KMS-11 (cell line): ENCODE measurements at regions not wholly inside any gene's neighbourhood (a gene's known extent, or its start where the extent isn't known, plus 50 kb on each side); places are given as distances from the start of the nearest gene placed in this dataset.

Source experiments
- H2AFZ ChIP-seq: fragments of 200-600 bp; sonication (generic); 2 replicates; pipeline ENCODE4 v1.6.1; 2016; ENCODE audit warnings: antibody characterized with exemption, mixed run types, low read depth
- H3K27ac ChIP-seq: fragments of 200-600 bp; sonication (generic); 2 replicates; pipeline ENCODE4 v1.6.1; 2016; ENCODE audit warnings: mild to moderate bottlenecking, mixed run types
- H3K27me3 ChIP-seq: fragments of 200-600 bp; sonication (generic); 2 replicates; pipeline ENCODE4 v1.6.1; 2017; ENCODE audit warnings: mild to moderate bottlenecking, low read depth, mixed run types, moderate library complexity; ENCODE audit not compliant: insufficient read depth
- H3K36me3 ChIP-seq: fragments of 200-600 bp; sonication (generic); 2 replicates; pipeline ENCODE4 v1.6.1; 2017; ENCODE audit warnings: mild to moderate bottlenecking, mixed run types; ENCODE audit not compliant: insufficient read depth
- H3K4me1 ChIP-seq: fragments of 200-600 bp; sonication (generic); 2 replicates; pipeline ENCODE4 v1.6.1; 2016; ENCODE audit warnings: mild to moderate bottlenecking, low read depth, mixed run types; ENCODE audit not compliant: poor library complexity, severe bottlenecking
- H3K4me2 ChIP-seq: fragments of 200-600 bp; sonication (generic); 2 replicates; pipeline ENCODE4 v1.7.0; 2016; ENCODE audit warnings: mild to moderate bottlenecking, mixed run types
- H3K4me3 ChIP-seq: fragments of 200-600 bp; sonication (generic); IDR thresholded peaks from 2 replicates; pipeline ENCODE4 v1.6.1; 2017; ENCODE audit warnings: low read depth, low read length, mixed read lengths; ENCODE audit not compliant: insufficient read depth
- H3K79me2 ChIP-seq: fragments of 200-600 bp; sonication (generic); 2 replicates; pipeline ENCODE4 v1.6.1; 2016; ENCODE audit warnings: low read depth, mixed run types; ENCODE audit not compliant: insufficient read depth
- H3K9ac ChIP-seq: fragments of 200-600 bp; sonication (generic); 2 replicates; pipeline ENCODE4 v1.6.1; 2016; ENCODE audit warnings: mild to moderate bottlenecking, mixed run types
- H4K20me1 ChIP-seq: fragments of 200-600 bp; sonication (generic); 2 replicates; pipeline ENCODE4 v1.6.1; 2016; ENCODE audit warnings: mild to moderate bottlenecking, mixed run types; ENCODE audit not compliant: insufficient read depth
- CTCF ChIP-seq: fragments of 200-600 bp; sonication (generic); conservative IDR thresholded peaks from 2 replicates; pipeline ENCODE4 v1.6.1; 2017; ENCODE audit warnings: low read depth, mild to moderate bottlenecking, antibody characterized with exemption, low read length, moderate library complexity, mixed read lengths

GRCh38 chr9:89967527-89967926 lies 362.7 kb downstream of the GADD45G start:
- Histone ChIP-seq H3K4me2 (no peak overlapping the region), H3K9ac (no peak overlapping the region), H3K27ac (no peak overlapping the region), H2AFZ (no peak overlapping the region), H3K79me2 (no peaks in the 10 kb centered on the region), H4K20me1 (no peaks in the 10 kb centered on the region), H3K4me3 (no peak overlapping the region), H3K4me1 (peaks cover 4% of the 10 kb centered on the region), H3K36me3 (no peaks in the 10 kb centered on the region), H3K27me3 (no peaks in the 10 kb centered on the region)
- TF ChIP-seq CTCF = no peak

- no peak for TF ChIP-seq CTCF
Observed at GRCh38 chr9:89969156-89969675, 364.4 kb downstream of the GADD45G start.

DNA sequence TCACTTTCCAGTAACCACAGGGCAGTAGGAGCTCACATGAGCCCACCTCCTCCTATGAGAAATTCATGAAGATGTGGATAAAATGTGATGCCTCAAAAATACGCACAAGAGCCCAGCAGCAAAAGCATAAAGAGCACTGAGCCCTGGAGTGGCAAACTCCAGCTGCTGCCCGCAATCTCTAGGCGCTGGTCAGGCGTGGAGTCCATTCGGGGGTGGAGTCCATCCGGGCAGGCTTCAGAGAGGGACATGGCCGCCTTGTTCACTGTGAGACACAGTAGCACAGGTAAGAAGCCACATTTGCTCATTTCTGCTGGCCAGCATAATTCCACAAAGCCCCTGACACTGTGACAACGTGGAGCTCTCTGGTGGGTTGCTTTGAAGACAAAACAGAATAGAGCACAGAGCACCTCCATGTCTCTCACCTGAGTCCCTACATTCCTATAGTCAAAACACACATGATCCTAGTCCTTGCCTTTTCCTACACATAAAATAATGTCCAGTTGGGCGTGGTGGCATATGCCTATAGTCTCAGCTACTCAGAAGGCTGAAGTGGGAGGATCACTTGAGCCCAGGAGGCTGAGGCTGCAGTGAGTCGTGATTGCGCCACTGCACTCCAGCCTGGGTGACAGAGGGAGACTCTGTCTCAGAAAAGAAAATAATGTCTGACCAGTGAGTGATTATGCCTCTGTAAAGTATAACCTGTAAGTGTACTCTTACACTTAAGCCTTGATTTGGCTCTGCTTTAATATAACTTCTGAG lies 365.2 kb downstream of the GADD45G start:
- Histone ChIP-seq H2AFZ (no peak overlapping the region), H3K27ac (no peak overlapping the region), H3K4me2 (no peak overlapping the region), H3K4me1 (peaks cover 4% of the 10 kb centered on the region), H3K4me3 (no peak overlapping the region), H3K27me3 (no peaks in the 10 kb centered on the region), H4K20me1 (no peaks in the 10 kb centered on the region), H3K9ac (no peak overlapping the region), H3K36me3 (no peaks in the 10 kb centered on the region), H3K79me2 (no peaks in the 10 kb centered on the region)
- no peak for TF ChIP-seq CTCF

More at GRCh38 chr9:89969156-89969675, 364.4 kb downstream of the GADD45G start:
- H2AFZ ChIP-seq = no peak overlapping the region
- no peak overlapping the region for H3K4me3 ChIP-seq
- no peak overlapping the region for H3K4me2 ChIP-seq
- no peak overlapping the region for H3K27ac ChIP-seq
- no peaks in the 10 kb centered on the region for H3K36me3 ChIP-seq
- H3K27me3 ChIP-seq = no peaks in the 10 kb centered on the region
- H3K9ac ChIP-seq = no peak overlapping the region
- H4K20me1 ChIP-seq = no peaks in the 10 kb centered on the region
- peaks cover 4% of the 10 kb centered on the region for H3K4me1 ChIP-seq
- no peaks in the 10 kb centered on the region for H3K79me2 ChIP-seq

GRCh38 chr9:89970701-89971100 lies 365.9 kb downstream of the GADD45G start:
- no peak overlapping the region for H3K27ac ChIP-seq
- no peak overlapping the region for H3K9ac ChIP-seq
- H3K4me3 ChIP-seq = no peak overlapping the region
- peaks cover 4% of the 10 kb centered on the region for H3K4me1 ChIP-seq
- no peaks in the 10 kb centered on the region for H3K27me3 ChIP-seq
- H3K4me2 ChIP-seq = no peak overlapping the region
- H2AFZ ChIP-seq = no peak overlapping the region
- no peaks in the 10 kb centered on the region for H3K36me3 ChIP-seq
- no peak for TF ChIP-seq CTCF
- H3K79me2 ChIP-seq = no peaks in the 10 kb centered on the region
- no peaks in the 10 kb centered on the region for H4K20me1 ChIP-seq
